ENCODE measurements at regions not wholly inside any gene's neighbourhood (a gene's known extent, or its start where the extent isn't known, plus 50 kb on each side); places are given as distances from the start of the nearest gene placed in this dataset.

DNA sequence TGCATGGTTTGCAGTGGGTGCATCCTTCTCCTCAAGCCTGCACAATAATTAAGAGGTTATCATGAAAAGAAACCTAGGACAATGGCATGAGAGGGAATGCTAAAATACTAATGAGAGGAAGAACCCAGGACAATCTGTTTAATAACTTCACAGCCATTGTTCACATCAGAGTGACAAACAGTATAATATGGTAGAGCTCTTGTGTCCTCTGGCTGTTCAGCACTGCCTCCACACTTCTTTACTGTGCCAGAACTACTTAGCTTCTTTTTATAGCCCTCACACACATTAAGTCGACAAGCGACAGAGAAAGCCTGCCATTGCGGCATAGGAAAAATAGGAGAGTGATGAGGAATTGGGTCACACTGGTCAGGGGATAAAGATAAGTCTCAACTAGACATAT lies 65.0 kb upstream of the MEIS2 start:
- DNase-seq (ENCODE audit: low spot score) = no peak

GRCh38 chr15:37166402-37166801 lies 66.1 kb upstream of the MEIS2 start:
- DNase-seq (ENCODE audit: low spot score) = no peak

- no peak for DNase-seq (ENCODE audit: low spot score)
These were observed 81.0 kb upstream of the MEIS2 start for GRCh38 chr15:37181339-37181738.

- no peak for DNase-seq (ENCODE audit: low spot score)
These were observed 99.2 kb upstream of the MEIS2 start for GRCh38 chr15:37199545-37199944.

DNA sequence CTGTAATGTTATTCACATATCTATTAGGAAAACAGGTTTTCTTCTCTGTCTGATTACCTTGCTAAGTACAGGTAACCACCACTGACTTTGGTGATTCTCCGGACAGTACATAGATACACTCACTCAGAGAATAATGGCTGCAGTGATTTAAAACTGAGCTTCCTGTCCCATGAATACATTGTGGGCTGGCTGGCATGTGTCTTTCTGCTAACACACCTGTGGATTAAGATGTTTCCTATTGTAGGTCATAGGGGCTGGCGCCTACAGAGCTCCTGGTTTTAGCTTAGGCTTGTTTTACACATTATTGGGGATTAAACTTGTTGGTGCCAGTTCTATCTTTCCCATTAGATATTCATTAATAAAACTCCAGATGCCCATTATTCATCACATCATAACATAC lies 102.7 kb upstream of the MEIS2 start:
- no peak for DNase-seq (ENCODE audit: low spot score)

- DNase-seq (ENCODE audit: low spot score) = no peak
These were observed 104.3 kb upstream of the MEIS2 start for GRCh38 chr15:37204692-37205091.

DNA sequence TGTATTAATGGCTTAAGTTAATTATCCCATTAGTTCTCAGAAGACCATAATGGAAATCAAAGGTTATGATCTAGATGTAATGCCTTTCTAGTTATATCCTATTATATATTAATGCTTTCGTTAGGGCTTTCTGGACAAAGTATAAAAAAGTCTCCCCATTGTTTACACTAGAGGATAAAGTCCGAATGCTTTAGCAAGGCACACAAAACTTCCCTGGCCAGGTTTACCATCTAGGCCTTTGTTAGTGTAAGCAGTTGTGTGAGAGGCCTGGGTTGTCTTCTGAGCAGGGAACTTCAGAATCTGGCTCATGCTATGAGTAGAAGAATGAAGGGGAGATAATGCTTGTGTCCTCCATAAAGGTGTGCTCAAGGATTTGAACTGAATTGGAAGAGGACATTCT lies 106.3 kb upstream of the MEIS2 start:
- DNase-seq (ENCODE audit: low spot score) = no peak

DNA sequence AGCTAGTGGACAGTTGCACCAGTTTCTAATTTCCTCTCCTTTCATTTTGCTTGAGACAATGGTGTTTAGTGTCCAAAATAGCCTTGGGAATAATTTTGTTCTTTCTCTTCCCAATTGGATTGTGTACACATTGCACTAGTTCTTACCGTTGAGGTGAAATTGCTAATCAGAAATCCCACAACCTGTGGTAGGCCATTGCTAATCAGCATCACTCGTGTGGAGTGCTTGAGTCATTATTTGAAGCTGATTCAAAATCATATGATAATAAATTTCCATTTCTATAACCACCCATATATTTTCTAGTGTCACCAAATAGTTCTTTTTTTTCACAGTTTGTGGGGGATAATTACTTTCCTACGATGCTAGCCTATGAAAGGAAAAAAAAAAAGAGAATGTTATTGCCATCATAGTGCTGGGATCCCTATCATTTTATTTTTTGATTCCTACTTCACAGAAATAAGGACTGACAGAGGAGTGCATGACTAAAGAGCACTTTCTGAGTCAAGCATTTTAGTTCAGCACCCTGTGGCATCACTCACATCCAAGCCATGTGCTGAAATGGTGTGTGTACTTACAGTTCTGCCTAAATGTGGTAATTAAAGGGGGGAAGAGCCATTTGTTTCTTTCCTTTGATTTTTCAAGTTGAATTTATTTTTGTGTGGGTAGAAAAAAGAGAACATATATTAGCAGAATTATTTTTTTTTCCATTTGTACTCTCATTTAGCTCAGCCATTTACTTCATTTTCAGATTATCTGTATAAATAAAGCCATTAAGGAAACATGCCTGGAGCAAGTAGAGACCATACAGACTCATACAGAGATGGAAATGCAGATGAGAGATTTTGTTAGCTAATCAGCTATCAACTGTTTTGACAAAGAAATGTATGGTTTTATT lies 108.0 kb upstream of the MEIS2 start:
- no peak for DNase-seq (ENCODE audit: low spot score)

DNA sequence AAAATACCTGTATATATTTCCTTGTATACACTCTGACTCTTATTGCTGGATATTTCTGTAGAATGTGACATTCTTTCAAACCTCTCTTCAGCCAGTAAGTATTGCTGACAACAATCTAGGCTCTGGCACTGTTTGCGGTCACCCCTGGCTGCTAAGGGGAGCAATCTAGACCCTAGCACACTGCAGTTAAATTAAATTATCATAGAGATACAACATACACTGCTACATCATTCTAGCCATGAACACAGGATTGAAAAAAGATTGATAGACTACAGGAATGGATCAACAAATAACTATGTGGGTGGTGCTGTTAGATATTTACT lies 108.7 kb upstream of the MEIS2 start:
- no peak for DNase-seq (ENCODE audit: low spot score)

- peak; percentile 35 for DNase-seq (ENCODE audit: low spot score)
These were observed 117.2 kb upstream of the MEIS2 start for GRCh38 chr15:37217567-37217966.

DNA sequence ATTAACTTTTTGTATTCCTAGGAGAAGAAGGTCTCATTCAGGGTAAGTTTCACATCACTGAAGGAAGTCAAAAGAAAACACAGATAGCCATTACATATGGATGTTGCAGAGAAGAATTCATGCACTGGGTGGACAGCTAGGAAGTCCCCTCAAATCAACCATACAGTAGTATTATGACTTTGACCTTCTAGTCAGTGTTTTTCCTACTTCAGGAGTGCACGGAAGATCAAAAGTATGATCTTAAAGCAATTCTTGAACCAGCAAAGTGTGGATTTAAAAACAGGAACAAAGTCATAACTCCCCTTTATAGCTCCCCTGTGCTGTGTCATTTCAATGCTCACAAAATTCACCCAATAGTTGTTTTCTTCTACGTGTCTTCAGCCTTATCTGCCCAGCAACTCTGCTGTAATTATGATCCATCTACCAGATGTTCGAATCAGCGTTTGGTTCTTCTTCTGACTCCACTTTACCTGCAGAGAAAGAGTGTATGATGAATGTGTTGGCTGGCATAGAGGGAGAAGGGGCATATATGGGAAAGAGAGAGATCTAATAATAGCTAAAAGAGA lies 118.1 kb upstream of the MEIS2 start:
- no peak for DNase-seq (ENCODE audit: low spot score)

DNA sequence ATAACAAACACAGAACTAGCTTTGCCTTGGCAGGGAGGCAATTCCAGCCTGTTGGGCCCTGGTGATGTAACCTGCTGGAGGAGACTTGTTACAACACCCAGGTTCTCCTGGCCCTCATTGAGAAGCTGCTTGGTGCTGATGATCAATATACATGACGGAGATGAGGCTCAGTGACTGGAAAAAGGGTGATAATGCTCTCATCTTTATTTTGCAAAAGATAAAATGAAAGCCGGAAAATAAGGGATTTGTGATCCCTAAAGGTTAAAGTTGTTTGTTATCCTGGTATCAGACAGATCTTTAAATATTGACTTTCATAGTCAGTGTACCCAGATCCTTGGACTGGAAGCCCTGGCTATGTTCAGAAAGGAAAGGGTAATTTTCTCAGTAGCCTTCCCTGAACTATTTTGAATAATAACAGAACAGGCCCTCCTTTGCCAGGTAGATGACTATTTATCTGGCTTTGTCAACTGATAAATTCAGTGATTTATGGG lies 118.9 kb upstream of the MEIS2 start:
- DNase-seq (ENCODE audit: low spot score) = no peak

DNA sequence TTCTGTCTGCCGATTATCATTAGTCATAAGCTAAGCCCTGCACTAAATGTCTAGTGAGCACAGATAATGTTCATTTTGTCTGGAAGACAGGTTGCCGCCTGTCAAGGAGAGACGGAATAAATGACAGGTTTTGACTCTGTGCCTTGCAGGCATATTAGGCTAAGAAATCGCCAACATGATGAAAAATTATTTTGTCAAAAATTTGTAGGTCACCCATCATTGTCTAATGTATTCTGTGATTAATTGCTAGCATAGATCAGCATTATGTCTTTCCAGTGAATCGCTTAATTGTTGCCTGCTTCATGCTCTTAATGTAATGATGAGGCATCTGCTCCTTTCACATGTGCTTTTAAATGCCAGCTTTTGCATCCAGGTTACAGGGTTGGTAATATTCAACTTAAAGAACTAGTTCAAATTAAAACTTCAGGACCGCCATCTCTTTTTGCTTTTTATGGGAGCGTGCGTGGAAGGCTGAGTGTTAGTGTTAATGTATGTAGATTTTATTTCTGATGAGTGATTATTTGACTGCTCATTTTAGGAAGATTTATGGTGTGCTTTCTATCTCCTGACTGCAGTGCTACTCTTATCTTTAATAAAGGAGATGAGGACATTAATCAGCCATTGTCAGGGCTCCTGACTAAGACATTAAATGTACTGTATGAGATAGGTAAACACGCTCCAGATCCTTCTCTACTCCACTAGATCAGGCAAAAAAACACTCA lies 120.8 kb upstream of the MEIS2 start:
- no peak for DNase-seq (ENCODE audit: low spot score)

GRCh38 chr15:37221671-37222145 lies 121.4 kb upstream of the MEIS2 start:
- DNase-seq (ENCODE audit: low spot score) = no peak

- DNase-seq (ENCODE audit: low spot score) = no peak
These were observed 122.7 kb upstream of the MEIS2 start for GRCh38 chr15:37223089-37223488.

DNA sequence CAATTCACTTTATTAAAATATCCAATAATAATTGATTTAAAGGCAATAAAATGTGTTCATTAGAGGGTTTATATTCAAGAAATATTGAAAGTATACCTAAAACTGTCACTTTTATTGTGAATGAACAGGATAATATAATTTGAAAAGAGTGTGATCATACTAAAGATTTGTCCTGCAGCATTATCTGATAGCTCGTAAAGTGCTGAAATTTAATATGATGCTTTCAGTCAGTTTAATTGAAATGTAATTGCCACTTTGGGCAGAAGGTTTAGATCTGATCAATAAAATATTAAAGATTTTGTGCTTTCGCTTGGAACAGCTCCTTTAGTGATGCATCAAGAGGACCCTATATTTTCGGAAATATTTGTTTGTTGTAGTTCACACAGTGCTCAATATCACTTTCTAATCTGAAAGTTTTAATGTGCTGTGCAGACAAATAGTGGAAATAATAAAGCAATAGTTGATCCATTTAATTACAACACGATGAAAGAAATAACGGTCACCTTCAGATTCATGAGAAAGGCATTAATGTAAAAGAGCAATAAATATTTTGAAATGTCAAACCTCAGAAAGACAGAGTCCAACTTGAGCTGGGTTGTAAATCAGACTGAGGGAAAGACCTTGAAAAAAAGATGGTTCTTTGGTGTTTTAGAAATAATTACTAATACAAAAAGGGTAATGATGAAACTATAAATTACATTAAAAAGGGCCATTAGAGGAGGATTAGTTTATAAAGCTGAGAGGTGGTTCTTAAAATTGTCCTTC lies 129.7 kb upstream of the MEIS2 start:
- no peak for DNase-seq (ENCODE audit: low spot score)

- no peak for DNase-seq (ENCODE audit: low spot score)
These were observed 145.0 kb upstream of the MEIS2 start for GRCh38 chr15:37245358-37245757.

- DNase-seq (ENCODE audit: low spot score) = no peak
These were observed 145.7 kb upstream of the MEIS2 start for GRCh38 chr15:37246065-37246464.

DNA sequence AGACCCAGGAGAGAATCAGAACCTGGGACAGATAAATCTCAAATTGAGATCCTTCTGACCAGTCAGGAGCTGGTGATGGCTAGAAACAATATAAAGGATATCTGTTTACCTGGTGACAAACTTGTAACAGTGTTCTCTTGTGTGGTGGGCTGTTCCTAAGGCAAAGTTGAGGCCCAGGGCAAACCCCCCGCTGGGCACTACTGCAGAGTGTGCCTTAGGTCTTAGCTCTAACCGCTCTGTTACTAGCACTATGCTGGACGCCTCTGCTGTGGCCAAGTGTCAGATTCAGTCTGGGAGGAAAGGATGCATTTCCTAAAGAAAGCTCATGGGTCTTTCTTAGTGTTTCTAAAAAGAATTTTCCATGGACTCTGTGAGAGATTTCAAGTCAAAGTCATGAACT lies 146.5 kb upstream of the MEIS2 start:
- no peak for DNase-seq (ENCODE audit: low spot score)

- no peak for DNase-seq (ENCODE audit: low spot score)
These were observed 148.9 kb upstream of the MEIS2 start for GRCh38 chr15:37249249-37249648.

- no peak for DNase-seq (ENCODE audit: low spot score)
These were observed 152.2 kb upstream of the MEIS2 start for GRCh38 chr15:37252530-37252929.

DNA sequence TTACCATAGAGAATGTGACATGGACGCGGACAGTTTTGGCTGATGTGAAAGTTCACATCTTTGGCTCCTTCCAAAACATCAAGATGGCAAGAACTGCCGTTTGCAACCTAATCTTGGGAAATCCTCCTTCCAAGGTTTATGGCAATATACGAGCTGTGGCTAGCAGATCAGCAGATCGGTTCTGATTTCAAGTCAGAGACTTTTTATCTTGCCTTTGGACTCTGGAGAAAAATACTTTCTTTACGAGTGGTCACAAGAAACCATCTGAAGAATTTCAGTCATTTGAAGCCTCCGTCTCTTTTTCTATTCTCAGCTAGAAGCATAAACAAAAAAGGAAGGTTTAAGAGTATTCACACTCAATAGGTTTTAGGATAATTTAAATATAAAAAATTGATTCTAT lies 153.5 kb upstream of the MEIS2 start:
- no peak for DNase-seq (ENCODE audit: low spot score)

Data from SW480 (cell line).